WTC11 (cell line): ENCODE measurements at regions not wholly inside any gene's neighbourhood (a gene's known extent, or its start where the extent isn't known, plus 50 kb on each side); places are given as distances from the start of the nearest gene placed in this dataset.
"Not testable (repeated sequence)": the region's sequence is repeated elsewhere in the genome, so short reads cannot be mapped to it uniquely, and the experiment has no call there.

Experiments
- ATAC-seq: fragments of 200-7000 bp; cut with Tn5 transposase; 2 replicates; pipeline ENCODE4 v1.10.0; 2021; ENCODE audit warnings: mild to moderate bottlenecking, moderate library complexity
- CTCF ChIA-PET: fragments of 300-600 bp; sonication (Branson Sonifier 250); formaldehyde crosslinking; loops from one replicate; lab custom pipeline; 2021; ENCODE audit warnings: antibody characterized with exemption; lab: Charles Lee
- POLR2A ChIA-PET: fragments of 350-600 bp; sonication (Branson Sonifier 250); formaldehyde crosslinking; loops from one replicate; lab custom pipeline; 2021; ENCODE audit warnings: antibody characterized with exemption; lab: Charles Lee
- DNase-seq: peaks from one replicate; pipeline ENCODE4 v3.0.0; 2021; ENCODE audit warnings: low spot score
- H3K27ac Mint-ChIP-seq: 2 replicates; pipeline ENCODE4 v1.8.0; 2021; ENCODE audit warnings: mixed read lengths
- H3K27me3 Mint-ChIP-seq: 2 replicates; pipeline ENCODE4 v1.8.0; 2021; ENCODE audit warnings: low read depth, mild to moderate bottlenecking, moderate library complexity, mixed read lengths
- H3K36me3 Mint-ChIP-seq: 2 replicates; pipeline ENCODE4 v1.8.0; 2021; ENCODE audit warnings: mixed read lengths
- H3K4me1 Mint-ChIP-seq: 2 replicates; pipeline ENCODE4 v1.8.0; 2022; ENCODE audit warnings: mixed read lengths
- H3K4me3 Mint-ChIP-seq: 2 replicates; pipeline ENCODE4 v1.8.0; 2021; ENCODE audit warnings: mild to moderate bottlenecking, moderate library complexity, mixed read lengths
- H3K9me3 Mint-ChIP-seq: 2 replicates; pipeline ENCODE4 v1.8.0; 2021; ENCODE audit warnings: mixed read lengths
- ETV6 ChIP-seq: sonication (generic); formaldehyde crosslinking; IDR thresholded peaks from 2 replicates; pipeline ENCODE4 v1.8.1; 2022; ENCODE audit warnings: mild to moderate bottlenecking, missing genetic modification reagents
- HMGA2 ChIP-seq: fragments of 250-450 bp; sonication (Bioruptor Pico); IDR thresholded peaks from 2 replicates; pipeline ENCODE4 v1.4.0; 2021; ENCODE audit warnings: mild to moderate bottlenecking, moderate library complexity
- NFATC4 ChIP-seq: fragments of 250-450 bp; sonication (Bioruptor Pico); IDR thresholded peaks from 2 replicates; pipeline ENCODE4 v1.9.0; 2021; ENCODE audit warnings: mild to moderate bottlenecking
- PRRX2 ChIP-seq: fragments of 250-450 bp; sonication (Bioruptor Pico); IDR thresholded peaks from 2 replicates; pipeline ENCODE4 v1.8.0; 2021; ENCODE audit warnings: mild to moderate bottlenecking
- ZNF232 ChIP-seq: sonication (generic); formaldehyde crosslinking; IDR thresholded peaks from 2 replicates; pipeline ENCODE4 v1.8.0; 2022; ENCODE audit warnings: mild to moderate bottlenecking, missing genetic modification reagents
- TF ChIP-seq, protein P1 (sequence below): fragments of 250-450 bp; sonication (Bioruptor Pico); IDR thresholded peaks from 2 replicates; pipeline ENCODE4 v1.9.0; 2021; ENCODE audit warnings: moderate library complexity, mild to moderate bottlenecking, inconsistent platforms, borderline replicate concordance
- TF ChIP-seq, protein P2 (sequence below): sonication (generic); formaldehyde crosslinking; IDR thresholded peaks from 2 replicates; pipeline ENCODE4 v1.8.1; 2023; ENCODE audit warnings: mild to moderate bottlenecking, missing genetic modification reagents, borderline replicate concordance
- TF ChIP-seq, protein P3 (sequence below): sonication (generic); formaldehyde crosslinking; conservative IDR thresholded peaks from 2 replicates; pipeline ENCODE4 v1.8.1; 2022; ENCODE audit warnings: mild to moderate bottlenecking, missing genetic modification reagents
- TF ChIP-seq, protein P4 (sequence below): fragments of 250-450 bp; sonication (Bioruptor Pico); IDR thresholded peaks from 2 replicates; pipeline ENCODE4 v1.9.0; 2021; ENCODE audit warnings: mild to moderate bottlenecking, borderline replicate concordance
- TF ChIP-seq, protein P5 (sequence below): sonication (generic); formaldehyde crosslinking; IDR thresholded peaks from 2 replicates; pipeline ENCODE4 v1.8.1; 2022; ENCODE audit warnings: low read depth, missing genetic modification reagents, borderline replicate concordance

DNA sequence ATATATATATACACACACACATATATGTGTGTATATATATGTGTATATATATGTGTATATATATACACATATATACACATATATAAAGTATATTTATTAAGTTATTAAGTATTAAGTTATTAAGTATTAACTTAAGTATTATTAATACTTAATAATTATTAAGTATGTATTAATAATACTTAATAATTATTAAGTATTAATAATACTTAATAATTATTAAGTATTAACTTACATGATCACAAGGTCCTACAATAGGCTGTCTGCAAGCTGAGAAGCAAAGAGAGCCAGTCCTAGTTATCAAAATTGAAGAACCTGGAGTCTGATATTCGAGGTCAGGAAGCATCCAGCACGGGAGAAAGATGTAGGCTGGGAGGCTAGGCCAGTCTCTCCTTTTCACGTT, 130.1 kb upstream of the FAM3C start:
- ATAC-seq, H3K9me3 Mint-ChIP-seq, H3K36me3 Mint-ChIP-seq, DNase-seq, H3K4me1 Mint-ChIP-seq, H3K4me3 Mint-ChIP-seq, CTCF ChIA-PET, H3K27me3 Mint-ChIP-seq, POLR2A ChIA-PET, H3K27ac Mint-ChIP-seq: not testable (repeated sequence)
- peak; percentile 86; the same call in 1 of the 2 replicates for TF ChIP-seq HMGA2

DNA sequence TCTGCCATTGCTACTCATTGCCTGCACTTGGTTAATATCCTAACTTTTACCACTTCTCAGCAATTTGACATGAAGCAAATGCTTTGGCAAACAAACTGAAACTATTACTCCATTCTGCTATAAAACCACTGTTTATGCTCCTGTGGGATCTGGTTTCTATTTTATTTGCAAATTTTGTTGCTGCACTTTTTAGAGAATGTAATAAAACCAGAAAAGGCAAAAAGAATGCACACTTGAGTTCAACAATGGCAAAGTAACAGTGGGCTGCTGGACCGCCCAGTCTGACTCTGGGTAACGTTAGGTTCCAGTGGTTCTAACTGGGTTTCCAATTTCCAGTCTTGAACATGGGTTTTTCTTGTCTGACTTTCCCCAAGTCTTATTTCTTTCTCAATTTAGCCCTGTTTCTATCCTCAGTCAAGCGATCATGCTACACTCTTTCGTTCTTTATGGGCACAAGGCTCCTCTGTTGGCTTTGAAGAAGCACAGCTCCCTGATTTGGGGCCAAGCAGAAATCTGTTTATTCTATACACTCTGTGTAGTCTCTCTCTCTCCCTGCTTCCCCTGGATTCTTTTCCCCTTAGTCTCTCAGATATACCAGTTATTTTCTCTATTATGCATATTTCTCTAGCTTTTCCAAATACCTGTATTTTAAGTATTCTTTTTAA, 129.2 kb upstream of the FAM3C start:
- Mint-ChIP-seq H3K4me1 (0 out of 2 replicates have a peak, but pooled peaks cover 1% of the 10 kb centered on the region), H3K36me3 (no peaks in the 10 kb centered on the region), H3K27ac (no peak overlapping the region), H3K4me3 (no peak overlapping the region)
- ChIA-PET POLR2A (no interaction called here), CTCF (no interaction called here)
- ATAC-seq, result no peak
- no peak for DNase-seq
- TF ChIP-seq ETV6 (CRISPR knock-in tag) (no peak), ZNF232 (CRISPR knock-in tag) (no peak), PRRX2 (CRISPR knock-in tag) (no peak), NFATC4 (CRISPR knock-in tag) (no peak)
- TF ChIP-seq, protein P1, sequence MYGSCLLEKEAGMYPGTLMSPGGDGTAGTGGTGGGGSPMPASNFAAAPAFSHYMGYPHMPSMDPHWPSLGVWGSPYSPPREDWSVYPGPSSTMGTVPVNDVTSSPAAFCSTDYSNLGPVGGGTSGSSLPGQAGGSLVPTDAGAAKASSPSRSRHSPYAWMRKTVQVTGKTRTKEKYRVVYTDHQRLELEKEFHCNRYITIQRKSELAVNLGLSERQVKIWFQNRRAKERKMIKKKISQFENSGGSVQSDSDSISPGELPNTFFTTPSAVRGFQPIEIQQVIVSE (CRISPR knock-in tag), result no peak
- TF ChIP-seq, protein P2, sequence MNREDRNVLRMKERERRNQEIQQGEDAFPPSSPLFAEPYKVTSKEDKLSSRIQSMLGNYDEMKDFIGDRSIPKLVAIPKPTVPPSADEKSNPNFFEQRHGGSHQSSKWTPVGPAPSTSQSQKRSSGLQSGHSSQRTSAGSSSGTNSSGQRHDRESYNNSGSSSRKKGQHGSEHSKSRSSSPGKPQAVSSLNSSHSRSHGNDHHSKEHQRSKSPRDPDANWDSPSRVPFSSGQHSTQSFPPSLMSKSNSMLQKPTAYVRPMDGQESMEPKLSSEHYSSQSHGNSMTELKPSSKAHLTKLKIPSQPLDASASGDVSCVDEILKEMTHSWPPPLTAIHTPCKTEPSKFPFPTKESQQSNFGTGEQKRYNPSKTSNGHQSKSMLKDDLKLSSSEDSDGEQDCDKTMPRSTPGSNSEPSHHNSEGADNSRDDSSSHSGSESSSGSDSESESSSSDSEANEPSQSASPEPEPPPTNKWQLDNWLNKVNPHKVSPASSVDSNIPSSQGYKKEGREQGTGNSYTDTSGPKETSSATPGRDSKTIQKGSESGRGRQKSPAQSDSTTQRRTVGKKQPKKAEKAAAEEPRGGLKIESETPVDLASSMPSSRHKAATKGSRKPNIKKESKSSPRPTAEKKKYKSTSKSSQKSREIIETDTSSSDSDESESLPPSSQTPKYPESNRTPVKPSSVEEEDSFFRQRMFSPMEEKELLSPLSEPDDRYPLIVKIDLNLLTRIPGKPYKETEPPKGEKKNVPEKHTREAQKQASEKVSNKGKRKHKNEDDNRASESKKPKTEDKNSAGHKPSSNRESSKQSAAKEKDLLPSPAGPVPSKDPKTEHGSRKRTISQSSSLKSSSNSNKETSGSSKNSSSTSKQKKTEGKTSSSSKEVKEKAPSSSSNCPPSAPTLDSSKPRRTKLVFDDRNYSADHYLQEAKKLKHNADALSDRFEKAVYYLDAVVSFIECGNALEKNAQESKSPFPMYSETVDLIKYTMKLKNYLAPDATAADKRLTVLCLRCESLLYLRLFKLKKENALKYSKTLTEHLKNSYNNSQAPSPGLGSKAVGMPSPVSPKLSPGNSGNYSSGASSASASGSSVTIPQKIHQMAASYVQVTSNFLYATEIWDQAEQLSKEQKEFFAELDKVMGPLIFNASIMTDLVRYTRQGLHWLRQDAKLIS (CRISPR knock-in tag), result no peak
- TF ChIP-seq, protein P3, sequence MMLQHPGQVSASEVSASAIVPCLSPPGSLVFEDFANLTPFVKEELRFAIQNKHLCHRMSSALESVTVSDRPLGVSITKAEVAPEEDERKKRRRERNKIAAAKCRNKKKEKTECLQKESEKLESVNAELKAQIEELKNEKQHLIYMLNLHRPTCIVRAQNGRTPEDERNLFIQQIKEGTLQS, result no peak
- TF ChIP-seq, protein P4, sequence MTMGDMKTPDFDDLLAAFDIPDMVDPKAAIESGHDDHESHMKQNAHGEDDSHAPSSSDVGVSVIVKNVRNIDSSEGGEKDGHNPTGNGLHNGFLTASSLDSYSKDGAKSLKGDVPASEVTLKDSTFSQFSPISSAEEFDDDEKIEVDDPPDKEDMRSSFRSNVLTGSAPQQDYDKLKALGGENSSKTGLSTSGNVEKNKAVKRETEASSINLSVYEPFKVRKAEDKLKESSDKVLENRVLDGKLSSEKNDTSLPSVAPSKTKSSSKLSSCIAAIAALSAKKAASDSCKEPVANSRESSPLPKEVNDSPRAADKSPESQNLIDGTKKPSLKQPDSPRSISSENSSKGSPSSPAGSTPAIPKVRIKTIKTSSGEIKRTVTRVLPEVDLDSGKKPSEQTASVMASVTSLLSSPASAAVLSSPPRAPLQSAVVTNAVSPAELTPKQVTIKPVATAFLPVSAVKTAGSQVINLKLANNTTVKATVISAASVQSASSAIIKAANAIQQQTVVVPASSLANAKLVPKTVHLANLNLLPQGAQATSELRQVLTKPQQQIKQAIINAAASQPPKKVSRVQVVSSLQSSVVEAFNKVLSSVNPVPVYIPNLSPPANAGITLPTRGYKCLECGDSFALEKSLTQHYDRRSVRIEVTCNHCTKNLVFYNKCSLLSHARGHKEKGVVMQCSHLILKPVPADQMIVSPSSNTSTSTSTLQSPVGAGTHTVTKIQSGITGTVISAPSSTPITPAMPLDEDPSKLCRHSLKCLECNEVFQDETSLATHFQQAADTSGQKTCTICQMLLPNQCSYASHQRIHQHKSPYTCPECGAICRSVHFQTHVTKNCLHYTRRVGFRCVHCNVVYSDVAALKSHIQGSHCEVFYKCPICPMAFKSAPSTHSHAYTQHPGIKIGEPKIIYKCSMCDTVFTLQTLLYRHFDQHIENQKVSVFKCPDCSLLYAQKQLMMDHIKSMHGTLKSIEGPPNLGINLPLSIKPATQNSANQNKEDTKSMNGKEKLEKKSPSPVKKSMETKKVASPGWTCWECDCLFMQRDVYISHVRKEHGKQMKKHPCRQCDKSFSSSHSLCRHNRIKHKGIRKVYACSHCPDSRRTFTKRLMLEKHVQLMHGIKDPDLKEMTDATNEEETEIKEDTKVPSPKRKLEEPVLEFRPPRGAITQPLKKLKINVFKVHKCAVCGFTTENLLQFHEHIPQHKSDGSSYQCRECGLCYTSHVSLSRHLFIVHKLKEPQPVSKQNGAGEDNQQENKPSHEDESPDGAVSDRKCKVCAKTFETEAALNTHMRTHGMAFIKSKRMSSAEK (CRISPR knock-in tag), result no peak
- TF ChIP-seq, protein P5, sequence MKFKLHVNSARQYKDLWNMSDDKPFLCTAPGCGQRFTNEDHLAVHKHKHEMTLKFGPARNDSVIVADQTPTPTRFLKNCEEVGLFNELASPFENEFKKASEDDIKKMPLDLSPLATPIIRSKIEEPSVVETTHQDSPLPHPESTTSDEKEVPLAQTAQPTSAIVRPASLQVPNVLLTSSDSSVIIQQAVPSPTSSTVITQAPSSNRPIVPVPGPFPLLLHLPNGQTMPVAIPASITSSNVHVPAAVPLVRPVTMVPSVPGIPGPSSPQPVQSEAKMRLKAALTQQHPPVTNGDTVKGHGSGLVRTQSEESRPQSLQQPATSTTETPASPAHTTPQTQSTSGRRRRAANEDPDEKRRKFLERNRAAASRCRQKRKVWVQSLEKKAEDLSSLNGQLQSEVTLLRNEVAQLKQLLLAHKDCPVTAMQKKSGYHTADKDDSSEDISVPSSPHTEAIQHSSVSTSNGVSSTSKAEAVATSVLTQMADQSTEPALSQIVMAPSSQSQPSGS, result no peak
- TF ChIP-seq, all 79 proteins: peak for 0
- Mint-ChIP-seq H3K27me3 (no peaks in the 10 kb centered on the region), H3K9me3 (peaks cover 6% of the 10 kb centered on the region)
